H1 (cell line): ENCODE measurements at regions not wholly inside any gene's neighbourhood (a gene's known extent, or its start where the extent isn't known, plus 50 kb on each side); places are given as distances from the start of the nearest gene placed in this dataset.

ENCODE experiments used
- CTCF ChIA-PET: fragments of 300-600 bp; sonication (Branson Sonifier 250); formaldehyde crosslinking; loops from one replicate; lab custom pipeline; 2021; ENCODE audit not compliant: partially characterized antibody; lab: Charles Lee
- POLR2A ChIA-PET: fragments of 300-600 bp; sonication (Branson Sonifier 250); formaldehyde crosslinking; loops from one replicate; lab custom pipeline; 2021; ENCODE audit warnings: inconsistent platforms; ENCODE audit not compliant: partially characterized antibody; lab: Charles Lee
- DNase-seq, 2 experiments: peaks; one replicate each; pipeline versions ENCODE4 v3.0.0 to v3.0.0-alpha.2; 2010 to 2022; ENCODE audit warnings: low spot score in 2 of 2, low read depth in 1 of 2, mixed read lengths in 1 of 2
- FAIRE-seq: peaks from 2 replicates; lab custom pipeline; 2011; peaks lifted over from hg19 to GRCh38; lab: Jason Lieb, UNC
- H2AFZ ChIP-seq: 2 replicates; pipeline ENCODE4 v1.8.1; 2012; ENCODE audit warnings: low read length, inconsistent platforms
- H2AK5ac ChIP-seq: 2 replicates; pipeline ENCODE4 v1.6.1; 2013; ENCODE audit warnings: low read depth, low read length
- H2BK120ac ChIP-seq: replicated peaks from 2 replicates; pipeline ENCODE3; 2013; ENCODE audit warnings: low read depth, low read length, inconsistent platforms
- H2BK12ac ChIP-seq: 2 replicates; pipeline ENCODE4 v1.6.1; 2013; ENCODE audit warnings: low read depth, low read length
- H2BK15ac ChIP-seq: 2 replicates; pipeline ENCODE4 v1.6.1; 2013; ENCODE audit warnings: low read length
- H2BK20ac ChIP-seq: 2 replicates; pipeline ENCODE4 v1.6.1; 2013; ENCODE audit warnings: low read length
- H2BK5ac ChIP-seq: 2 replicates; pipeline ENCODE4 v1.6.1; 2013; ENCODE audit warnings: low read depth, low read length
- H3K14ac ChIP-seq: 2 replicates; pipeline ENCODE4 v1.6.1; 2013; ENCODE audit warnings: inconsistent platforms; ENCODE audit not compliant: insufficient read length
- H3K18ac ChIP-seq: 2 replicates; pipeline ENCODE4 v1.6.1; 2013; ENCODE audit warnings: low read length; ENCODE audit errors: extremely low read depth
- H3K23ac ChIP-seq: 2 replicates; pipeline ENCODE4 v1.6.1; 2013; ENCODE audit warnings: inconsistent platforms; ENCODE audit not compliant: insufficient read length
- H3K23me2 ChIP-seq: 2 replicates; pipeline ENCODE4 v1.6.1; 2013; ENCODE audit warnings: low read depth, low read length
- H3K27ac ChIP-seq: 2 replicates; pipeline ENCODE4 v1.6.1; 2011; ENCODE audit warnings: low read depth, low read length, inconsistent platforms
- H3K27me3 ChIP-seq, 4 experiments: replicated peaks in 1 of 4; 1 replicate in 1 of 4; 2 replicates in 3 of 4; pipeline versions ENCODE4 v1.6.1 to v1.8.1; 2011 to 2013; ENCODE audit warnings: low read length in 3 of 4, mild to moderate bottlenecking in 3 of 4, inconsistent platforms in 2 of 4, mixed read lengths in 2 of 4, moderate library complexity in 1 of 4; ENCODE audit not compliant: control insufficient read depth in 3 of 4, insufficient read depth in 3 of 4; ENCODE audit errors: extremely low read depth in 1 of 4
- H3K36me3 ChIP-seq, 4 experiments: 2 replicates each; pipeline versions ENCODE4 v1.6.1 to v1.8.1; 2011 to 2013; ENCODE audit warnings: mild to moderate bottlenecking in 4 of 4, low read length in 3 of 4, moderate library complexity in 2 of 4, control low read depth in 1 of 4, inconsistent platforms in 1 of 4; ENCODE audit not compliant: insufficient read depth in 4 of 4, control insufficient read depth in 2 of 4
- H3K4ac ChIP-seq: replicated peaks from 2 replicates; pipeline ENCODE3; 2013; ENCODE audit warnings: low read length, low read depth, mixed read lengths, inconsistent platforms; ENCODE audit not compliant: insufficient read length
- H3K4me1 ChIP-seq, 4 experiments: replicated peaks in 1 of 4; 1 replicate in 1 of 4; 2 replicates in 3 of 4; pipeline versions ENCODE4 v1.6.1 to v1.8.1; 2011 to 2013; ENCODE audit warnings: low read length in 3 of 4, inconsistent platforms in 2 of 4, mixed read lengths in 1 of 4; ENCODE audit not compliant: insufficient read depth in 4 of 4, control insufficient read depth in 3 of 4
- H3K4me2 ChIP-seq, 2 experiments: 2 replicates each; pipeline versions ENCODE4 v1.6.1 to v1.8.1; 2011 to 2013; ENCODE audit warnings: low read depth in 2 of 2, low read length in 2 of 2, control low read depth in 1 of 2, inconsistent platforms in 1 of 2, mild to moderate bottlenecking in 1 of 2; ENCODE audit not compliant: insufficient read depth in 1 of 2
- H3K4me3 ChIP-seq, 4 experiments: fragments of 200-600, 300-600 bp in 1 of 4; sonication (generic), shearing (Covaris generic), sonication (Bioruptor Twin) in 1 of 4; 2 replicates each; pipeline versions ENCODE4 v1.5.1 to v1.8.1; 2011 to 2016; ENCODE audit warnings: low read length in 4 of 4, low read depth in 3 of 4, control low read depth in 2 of 4, inconsistent platforms in 2 of 4, mild to moderate bottlenecking in 2 of 4, mixed read lengths in 1 of 4, moderate library complexity in 1 of 4; ENCODE audit not compliant: insufficient read depth in 2 of 4; ENCODE audit errors: extremely low read depth in 1 of 4
- H3K56ac ChIP-seq: replicated peaks from 2 replicates; pipeline ENCODE3; 2013; ENCODE audit warnings: low read depth, mild to moderate bottlenecking, mixed read lengths, low read length, inconsistent platforms; ENCODE audit not compliant: insufficient read length
- H3K79me1 ChIP-seq: 2 replicates; pipeline ENCODE4 v1.6.1; 2013; ENCODE audit warnings: low read depth, low read length, control low read depth
- H3K79me2 ChIP-seq, 2 experiments: 2 replicates each; pipeline versions ENCODE4 v1.6.1 to v1.8.1; 2012 to 2013; ENCODE audit warnings: low read length in 2 of 2, mild to moderate bottlenecking in 2 of 2, inconsistent platforms in 1 of 2; ENCODE audit not compliant: insufficient read depth in 2 of 2, control insufficient read depth in 1 of 2
- H3K9ac ChIP-seq, 4 experiments: replicated peaks in 1 of 4; 1 replicate in 1 of 4; 2 replicates in 3 of 4; pipeline versions ENCODE4 v1.6.1 to v1.8.1; 2011 to 2013; ENCODE audit warnings: low read depth in 3 of 4, low read length in 3 of 4, control low read depth in 2 of 4, mild to moderate bottlenecking in 2 of 4, moderate library complexity in 2 of 4, inconsistent platforms in 1 of 4; ENCODE audit errors: extremely low read depth in 1 of 4
- H3K9me3 ChIP-seq, 2 experiments: 2 replicates each; pipeline versions ENCODE4 v1.6.1 to v1.8.1; 2012 to 2013; ENCODE audit warnings: mild to moderate bottlenecking in 2 of 2, moderate library complexity in 2 of 2, control low read depth in 1 of 2, inconsistent platforms in 1 of 2, low read depth in 1 of 2, low read length in 1 of 2, mixed read lengths in 1 of 2; ENCODE audit not compliant: insufficient read depth in 2 of 2
- H4K20me1 ChIP-seq, 2 experiments: replicated peaks in 1 of 2; 2 replicates each; pipeline versions ENCODE3 to v1.8.1; 2011 to 2013; ENCODE audit warnings: inconsistent platforms in 2 of 2, low read length in 2 of 2, mild to moderate bottlenecking in 1 of 2; ENCODE audit not compliant: insufficient read depth in 2 of 2, control insufficient read depth in 1 of 2
- H4K5ac ChIP-seq: 2 replicates; pipeline ENCODE4 v1.6.1; 2013; ENCODE audit warnings: low read length, low read depth, mixed read lengths, inconsistent platforms; ENCODE audit not compliant: insufficient read length
- H4K8ac ChIP-seq: 2 replicates; pipeline ENCODE4 v1.8.0; 2013; ENCODE audit warnings: mild to moderate bottlenecking, moderate library complexity, low read length, inconsistent platforms; ENCODE audit not compliant: insufficient read depth; ENCODE audit errors: extremely low read depth
- H4K91ac ChIP-seq: replicated peaks from 2 replicates; pipeline ENCODE3; 2013; ENCODE audit warnings: low read length, mixed read lengths, inconsistent platforms; ENCODE audit not compliant: insufficient read length
- CHD2 ChIP-seq: IDR thresholded peaks from 2 replicates; pipeline ENCODE4 v1.6.1; 2012; ENCODE audit warnings: low read length, improper control_type of control experiment
- EZH2 ChIP-seq: fragments of 200-600 bp; sonication (generic); IDR thresholded peaks from 2 replicates; pipeline ENCODE4 v1.7.1; 2012; ENCODE audit warnings: low read depth, mild to moderate bottlenecking, moderate library complexity, low read length, inconsistent platforms; ENCODE audit not compliant: severe bottlenecking
- JUND ChIP-seq: IDR thresholded peaks from 2 replicates; pipeline ENCODE4 v1.6.1; 2011; ENCODE audit warnings: mild to moderate bottlenecking, improper control_type of control experiment, low read length
- RFX5 ChIP-seq: IDR thresholded peaks from 2 replicates; pipeline ENCODE4 v1.6.1; 2011; ENCODE audit warnings: low read depth, low read length, improper control_type of control experiment, borderline replicate concordance
- RXRA ChIP-seq: IDR thresholded peaks from 2 replicates; pipeline ENCODE4 v1.6.1; 2011; ENCODE audit warnings: low read depth, mild to moderate bottlenecking, low read length, moderate library complexity; ENCODE audit not compliant: insufficient read depth
- SIRT6 ChIP-seq: IDR thresholded peaks from one replicate; pipeline ENCODE4 v1.7.1; 2012; ENCODE audit warnings: low read length, inconsistent platforms
- WGBS, 2 experiments: shearing (Covaris generic) in 1 of 2; methylation state at CpG; one replicate each; pipeline versions ENCODE4 v1.1.6 to v1.1.7; 2013 to 2015; ENCODE audit warnings: low lambda C conversion rate in 2 of 2, mixed read lengths in 2 of 2, inconsistent platforms in 1 of 2, low coverage in 1 of 2, missing lambda C conversion rate in 1 of 2; ENCODE audit not compliant: insufficient replicate concordance in 2 of 2, insufficient coverage in 1 of 2, insufficient read length in 1 of 2; ENCODE audit errors: extremely low coverage in 1 of 2, missing lambda C conversion rate in 1 of 2; 5-methylcytosine and 5-hydroxymethylcytosine counted together

GRCh38 chr7:128158370-128158769 is 82.7 kb upstream of the LEP start:
- CTCF ChIA-PET = interaction anchor here (1.3 to 8.2 kb wide), 2 partner anchors 14 to 50 kb away, joined by 4 to 85 read pairs; no protein-coding TSS in a partner anchor

More at GRCh38 chr7:128158370-128158769, 82.7 kb upstream of the LEP start:
- Histone ChIP-seq H2BK20ac (no peak overlapping the region), H2BK120ac (no peak overlapping the region), H3K4me1 (peaks cover 8 to 11% (median 9%) of the 10 kb centered on the region in 4 experiments), H3K4me3 (no peak overlapping the region), H3K23ac (no peak overlapping the region), H3K4me2 (no peak overlapping the region), H2BK15ac (no peak overlapping the region), H3K79me2 (no peaks in the 10 kb centered on the region), H2BK12ac (no peak overlapping the region), H3K27ac (no peak overlapping the region), H3K9me3 (no peaks in the 10 kb centered on the region), H3K36me3 (no peaks in the 10 kb centered on the region), H3K27me3 (peaks cover 0 to 10% (median 3%) of the 10 kb centered on the region in 4 experiments; a peak in 3 of 7 replicates), H4K20me1 (no peaks in the 10 kb centered on the region), H3K56ac (no peak overlapping the region), H2AK5ac (no peak overlapping the region), H4K91ac (no peak overlapping the region), H3K23me2 (no peaks in the 10 kb centered on the region), H3K18ac (no peak overlapping the region), H3K14ac (no peak overlapping the region), H2BK5ac (no peak overlapping the region), H2AFZ (no peak overlapping the region), H3K9ac (no peak overlapping the region), H3K4ac (no peak overlapping the region), H3K79me1 (no peaks in the 10 kb centered on the region), H4K8ac (no peak overlapping the region), H4K5ac (no peak overlapping the region)
- POLR2A ChIA-PET = no interaction called here
- no peak for DNase-seq
- TF ChIP-seq SIRT6 = no peak
- no peak for TF ChIP-seq JUND
- no peak for TF ChIP-seq RFX5
- TF ChIP-seq CHD2 = no peak
- no peak for TF ChIP-seq EZH2
- no peak for TF ChIP-seq RXRA
- 79% methylated on average over 3 of the region's 3 CpGs; no CpG with 5 or more reads in 1 of the 2 experiments for WGBS, 2 experiments
- no peak for FAIRE-seq
